ENCODE measurements at regions not wholly inside any gene's neighbourhood (a gene's known extent, or its start where the extent isn't known, plus 50 kb on each side); places are given as distances from the start of the nearest gene placed in this dataset.

- POLR2A ChIA-PET (ENCODE audit: low non-redundant PET): no interaction called here
- Histone ChIP-seq H3K9me3 (ENCODE audit: low read depth, low read length, poor library complexity, severe bottlenecking) (no peaks in the 10 kb centered on the region), H3K4me3 (ENCODE audit: low read depth, low read length, poor library complexity, severe bottlenecking) (no peak overlapping the region), H3K4me1 (ENCODE audit: insufficient read depth, low read length, poor library complexity, severe bottlenecking) (no peaks in the 10 kb centered on the region), H3K27ac (ENCODE audit: low read depth, low read length, poor library complexity, severe bottlenecking) (no peak overlapping the region), H3K36me3 (ENCODE audit: insufficient read depth, low read length, poor library complexity, severe bottlenecking) (no peaks in the 10 kb centered on the region), H3K27me3 (replicated peaks; ENCODE audit: insufficient read depth, low read depth, low read length, poor library complexity) (no peaks in the 10 kb centered on the region)
- TF ChIP-seq CTCF (conservative IDR thresholded peaks at IDR 0.05; ENCODE audit: low read depth, low read length) (no peak), EZH2 (IDR thresholded peaks at IDR 0.05; ENCODE audit: borderline replicate concordance, low read depth, low read length, poor library complexity, severe bottlenecking) (no peak)
- intact Hi-C loops (cut with micrococcal nuclease; ENCODE audit: unreplicated experiment): no loop called here
- BruUV-seq (replicated peaks): no TSS peak
- CTCF ChIA-PET: no interaction called here
- DNase-seq (ENCODE audit: low spot score): no peak
Observed at GRCh38 chr5:53399926-53400697, 80.3 kb upstream of the FST start.

GRCh38 chr5:53403291-53403690 lies 77.1 kb upstream of the FST start:
- Histone ChIP-seq H3K36me3 (ENCODE audit: insufficient read depth, low read length, poor library complexity, severe bottlenecking) (no peaks in the 10 kb centered on the region), H3K9me3 (ENCODE audit: low read depth, low read length, poor library complexity, severe bottlenecking) (no peaks in the 10 kb centered on the region), H3K27ac (ENCODE audit: low read depth, low read length, poor library complexity, severe bottlenecking) (no peak overlapping the region), H3K4me3 (ENCODE audit: low read depth, low read length, poor library complexity, severe bottlenecking) (no peak overlapping the region), H3K27me3 (replicated peaks; ENCODE audit: insufficient read depth, low read depth, low read length, poor library complexity) (no peaks in the 10 kb centered on the region), H3K4me1 (ENCODE audit: insufficient read depth, low read length, poor library complexity, severe bottlenecking) (no peaks in the 10 kb centered on the region)
- CTCF ChIA-PET: no interaction called here
- no peak for DNase-seq (ENCODE audit: low spot score)
- TF ChIP-seq EZH2 (IDR thresholded peaks at IDR 0.05; ENCODE audit: borderline replicate concordance, low read depth, low read length, poor library complexity, severe bottlenecking) (no peak), CTCF (conservative IDR thresholded peaks at IDR 0.05; ENCODE audit: low read depth, low read length) (no peak)
- intact Hi-C loops (cut with micrococcal nuclease; ENCODE audit: unreplicated experiment): no loop called here
- no TSS peak for BruUV-seq (replicated peaks)
- POLR2A ChIA-PET (ENCODE audit: low non-redundant PET): no interaction called here

- POLR2A ChIA-PET (ENCODE audit: low non-redundant PET): no interaction called here
Observed at GRCh38 chr5:53403758-53404157, 76.7 kb upstream of the FST start.

More at GRCh38 chr5:53403758-53404157, 76.7 kb upstream of the FST start:
- Histone ChIP-seq H3K4me3 (ENCODE audit: low read depth, low read length, poor library complexity, severe bottlenecking) (no peak overlapping the region), H3K4me1 (ENCODE audit: insufficient read depth, low read length, poor library complexity, severe bottlenecking) (no peaks in the 10 kb centered on the region), H3K27me3 (replicated peaks; ENCODE audit: insufficient read depth, low read depth, low read length, poor library complexity) (no peaks in the 10 kb centered on the region), H3K9me3 (ENCODE audit: low read depth, low read length, poor library complexity, severe bottlenecking) (no peaks in the 10 kb centered on the region), H3K27ac (ENCODE audit: low read depth, low read length, poor library complexity, severe bottlenecking) (no peak overlapping the region), H3K36me3 (ENCODE audit: insufficient read depth, low read length, poor library complexity, severe bottlenecking) (no peaks in the 10 kb centered on the region)
- TF ChIP-seq CTCF (conservative IDR thresholded peaks at IDR 0.05; ENCODE audit: low read depth, low read length) (no peak), EZH2 (IDR thresholded peaks at IDR 0.05; ENCODE audit: borderline replicate concordance, low read depth, low read length, poor library complexity, severe bottlenecking) (no peak)
- no peak for DNase-seq (ENCODE audit: low spot score)
- intact Hi-C loops (cut with micrococcal nuclease; ENCODE audit: unreplicated experiment): no loop called here
- CTCF ChIA-PET: no interaction called here
- BruUV-seq (replicated peaks): no TSS peak
